Smooth muscle cell (in vitro differentiated cells): ENCODE measurements at regions not wholly inside any gene's neighbourhood (a gene's known extent, or its start where the extent isn't known, plus 50 kb on each side); places are given as distances from the start of the nearest gene placed in this dataset.

Source experiments
- DNase-seq: peaks from one replicate; lab custom pipeline; 2025; ENCODE audit not compliant: unreplicated experiment; lab: John Stamatoyannopoulos, UW
- H2AFZ ChIP-seq: fragments of 200-600 bp; sonication (generic); 2 replicates; pipeline ENCODE4 v1.6.0; 2016; ENCODE audit warnings: antibody characterized with exemption, low read depth, mild to moderate bottlenecking
- H3F3A ChIP-seq: fragments of 200-600 bp; sonication (generic); 2 replicates; pipeline ENCODE4 v1.6.0; 2017; ENCODE audit warnings: antibody characterized with exemption, low read depth
- H3K27ac ChIP-seq: fragments of 200-600 bp; sonication (generic); 2 replicates; pipeline ENCODE4 v1.5.1; 2016; ENCODE audit warnings: low read depth, mild to moderate bottlenecking
- H3K27me3 ChIP-seq: fragments of 200-600 bp; sonication (generic); 2 replicates; pipeline ENCODE4 v1.6.1; 2016; ENCODE audit warnings: low read depth, mild to moderate bottlenecking
- H3K36me3 ChIP-seq: fragments of 200-600 bp; sonication (generic); 2 replicates; pipeline ENCODE4 v1.5.1; 2016; ENCODE audit warnings: low read depth
- H3K4me1 ChIP-seq: fragments of 200-600 bp; sonication (generic); 2 replicates; pipeline ENCODE4 v1.5.1; 2016; ENCODE audit warnings: low read depth
- H3K4me2 ChIP-seq: fragments of 200-600 bp; sonication (generic); 2 replicates; pipeline ENCODE4 v1.6.0; 2016; ENCODE audit warnings: mild to moderate bottlenecking
- H3K4me3 ChIP-seq: fragments of 200-600 bp; sonication (generic); 2 replicates; pipeline ENCODE4 v1.5.1; 2016; ENCODE audit warnings: mild to moderate bottlenecking
- H3K79me2 ChIP-seq: fragments of 200-600 bp; sonication (generic); 2 replicates; pipeline ENCODE4 v1.6.0; 2016; ENCODE audit warnings: low read depth, mild to moderate bottlenecking
- H3K9ac ChIP-seq: fragments of 200-600 bp; sonication (generic); 2 replicates; pipeline ENCODE4 v1.6.0; 2016; ENCODE audit warnings: low read depth
- H3K9me3 ChIP-seq: fragments of 200-600 bp; sonication (generic); replicated peaks from 2 replicates; pipeline ENCODE4 v1.5.1; 2016; ENCODE audit warnings: low read depth
- H4K20me1 ChIP-seq: fragments of 200-600 bp; sonication (generic); 2 replicates; pipeline ENCODE4 v1.6.0; 2016; ENCODE audit warnings: low read depth
- CTCF ChIP-seq: fragments of 200-600 bp; sonication (generic); IDR thresholded peaks from 2 replicates; pipeline ENCODE4 v1.5.1; 2017; ENCODE audit warnings: borderline replicate concordance, mild to moderate bottlenecking, antibody characterized with exemption; ENCODE audit not compliant: insufficient read depth, poor library complexity, severe bottlenecking
- WGBS: methylation state at CpG from one replicate; pipeline ENCODE4 v1.1.7; 2016; ENCODE audit warnings: low lambda C conversion rate; 5-methylcytosine and 5-hydroxymethylcytosine counted together

- DNase-seq = no peak
- Histone ChIP-seq H2AFZ (no peak overlapping the region), H3K4me2 (no peak overlapping the region), H3K4me3 (no peak overlapping the region), H3K27ac (peak overlapping the region; percentile 73), H3K27me3 (no peaks in the 10 kb centered on the region), H3F3A (no peaks in the 10 kb centered on the region), H4K20me1 (no peaks in the 10 kb centered on the region), H3K9ac (no peak overlapping the region), H3K4me1 (no peaks in the 10 kb centered on the region), H3K79me2 (no peaks in the 10 kb centered on the region), H3K36me3 (no peaks in the 10 kb centered on the region), H3K9me3 (no peaks in the 10 kb centered on the region)
- TF ChIP-seq CTCF = no peak
Observed at GRCh38 chr10:60605476-60605875, 172.8 kb upstream of the CDK1 start.

GRCh38 chr10:60604342-60604741 lies 173.9 kb upstream of the CDK1 start:
- no peak overlapping the region for H3K9ac ChIP-seq
- TF ChIP-seq CTCF = no peak
- H3K36me3 ChIP-seq = no peaks in the 10 kb centered on the region
- DNase-seq = no peak
- no peaks in the 10 kb centered on the region for H3K79me2 ChIP-seq
- WGBS = 86% methylated on average over 1 of the region's 1 CpG
- no peaks in the 10 kb centered on the region for H4K20me1 ChIP-seq
- no peaks in the 10 kb centered on the region for H3K4me1 ChIP-seq
- no peaks in the 10 kb centered on the region for H3F3A ChIP-seq
- no peaks in the 10 kb centered on the region for H3K27me3 ChIP-seq
- H3K4me2 ChIP-seq = no peak overlapping the region
- H3K4me3 ChIP-seq = no peak overlapping the region
- no peaks in the 10 kb centered on the region for H3K9me3 ChIP-seq
- H2AFZ ChIP-seq = no peak overlapping the region
- H3K27ac ChIP-seq = no peak overlapping the region

GRCh38 chr10:60597513-60597912 lies 180.8 kb upstream of the CDK1 start:
- Histone ChIP-seq H3K4me3 (no peak overlapping the region), H4K20me1 (no peaks in the 10 kb centered on the region)

More at GRCh38 chr10:60597513-60597912, 180.8 kb upstream of the CDK1 start:
- Histone ChIP-seq H3K9me3 (no peaks in the 10 kb centered on the region), H3K9ac (no peak overlapping the region), H3K4me2 (no peak overlapping the region), H3K79me2 (no peaks in the 10 kb centered on the region), H3K4me1 (no peaks in the 10 kb centered on the region), H3K27ac (no peak overlapping the region), H3F3A (no peaks in the 10 kb centered on the region), H3K36me3 (no peaks in the 10 kb centered on the region), H3K27me3 (no peaks in the 10 kb centered on the region), H2AFZ (no peak overlapping the region)
- TF ChIP-seq CTCF = no peak
- no peak for DNase-seq
- 100% methylated on average over 1 of the region's 1 CpG for WGBS
